HG03103 (cell line): ENCODE measurements at regions not wholly inside any gene's neighbourhood (a gene's known extent, or its start where the extent isn't known, plus 50 kb on each side); places are given as distances from the start of the nearest gene placed in this dataset.

Experiments
- ATAC-seq: cut with Tn5 transposase; IDR thresholded peaks from one replicate; pipeline ENCODE4 v1.9.1; 2021; ENCODE audit warnings: low read depth; ENCODE audit not compliant: unreplicated experiment

DNA sequence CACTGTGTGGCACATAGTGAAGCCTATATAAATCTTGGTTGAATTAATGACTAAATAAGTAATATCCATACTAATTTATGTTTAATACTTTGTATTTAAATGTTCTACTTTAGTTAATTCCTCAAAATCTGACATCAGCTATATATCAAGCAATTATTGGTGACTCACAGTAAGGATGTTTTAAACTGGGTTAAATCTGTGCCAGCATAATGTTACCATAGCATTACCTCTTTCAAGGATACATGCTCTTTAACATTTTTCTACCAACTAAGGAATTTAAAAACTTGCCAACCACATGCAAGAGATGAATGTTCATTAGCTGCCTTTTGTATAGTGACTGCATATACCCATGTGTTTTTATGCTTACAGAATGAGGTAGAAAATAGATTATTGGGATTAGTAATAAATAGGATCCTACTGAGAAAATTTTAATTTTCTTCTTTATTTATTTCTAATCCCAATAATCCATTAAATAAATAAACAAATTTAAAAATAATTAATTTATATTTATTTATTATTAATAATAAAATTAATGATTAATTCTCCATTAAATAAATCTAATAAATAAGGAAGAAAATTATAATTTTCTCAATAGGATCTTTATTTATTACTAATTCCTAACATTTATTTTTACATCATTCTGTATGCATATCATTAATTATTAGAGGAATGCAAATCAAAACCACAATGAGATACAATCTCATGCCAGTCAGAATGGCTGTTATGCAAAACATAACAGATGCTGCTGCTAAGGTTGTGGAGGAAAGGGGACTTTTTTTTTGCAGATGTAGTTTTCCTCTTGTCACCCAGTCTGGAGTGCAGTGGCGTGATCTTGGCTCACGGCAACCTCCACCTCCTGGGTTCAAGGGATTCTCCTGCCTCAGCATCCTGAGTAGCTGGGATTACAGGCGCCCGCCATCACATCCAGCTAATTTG, 410.7 kb upstream of the DSEL start:
- ATAC-seq = no peak

DNA sequence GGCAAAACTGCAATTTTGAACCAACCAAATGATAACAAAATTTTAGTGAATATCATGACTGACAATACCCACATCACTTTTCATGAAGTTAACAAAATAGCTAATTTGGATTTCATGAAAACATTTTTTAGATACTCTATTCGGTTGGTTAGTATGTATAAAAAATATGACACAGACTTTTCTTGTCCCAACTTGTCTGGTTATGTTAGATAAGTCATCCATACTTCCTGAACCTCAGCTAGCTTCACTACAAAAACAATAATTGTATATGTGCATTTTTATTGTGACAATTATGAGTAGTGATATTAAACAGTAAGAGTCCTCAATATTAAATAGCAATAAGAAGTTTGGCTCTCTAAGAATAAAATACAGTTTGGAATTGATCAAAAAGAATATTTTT, 408.1 kb upstream of the DSEL start:
- no peak for ATAC-seq

DNA sequence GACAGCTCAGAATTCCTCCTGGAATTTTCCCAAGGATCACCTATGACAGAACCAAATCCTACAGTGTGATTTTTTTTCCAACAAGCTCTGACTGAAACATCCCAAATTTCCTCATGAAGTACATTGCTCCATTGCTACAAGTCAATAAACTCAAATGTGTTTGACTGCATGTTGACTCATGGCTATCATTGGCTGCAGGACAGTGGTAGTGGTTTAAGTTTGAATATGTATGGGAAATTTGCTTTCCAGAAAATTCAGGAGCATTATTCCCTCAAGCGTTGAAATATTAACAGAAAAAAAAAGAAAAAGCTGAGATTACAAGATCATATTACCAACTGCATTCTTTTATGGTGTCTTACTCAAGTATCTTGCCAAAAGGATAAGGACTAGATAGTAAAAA, 402.8 kb upstream of the DSEL start:
- no peak for ATAC-seq

DNA sequence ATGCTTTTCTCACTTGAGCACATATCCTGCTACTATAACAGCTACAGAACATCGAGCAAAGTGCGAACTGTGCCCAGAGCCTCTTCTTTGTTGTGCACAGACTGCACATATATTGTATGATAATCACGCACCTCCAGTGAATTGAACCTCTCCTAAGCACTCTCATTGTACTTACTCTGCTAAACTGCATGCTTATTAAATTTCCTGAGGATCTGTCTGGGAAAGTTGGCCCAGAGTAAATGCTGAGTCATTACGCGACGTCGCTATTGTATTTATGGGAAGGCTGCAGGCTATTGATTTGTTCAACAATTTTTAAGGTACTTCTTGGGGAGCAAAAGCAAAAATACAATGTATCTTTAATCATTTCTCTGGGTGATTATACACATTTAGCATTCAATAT, 399.6 kb upstream of the DSEL start:
- no peak for ATAC-seq

DNA sequence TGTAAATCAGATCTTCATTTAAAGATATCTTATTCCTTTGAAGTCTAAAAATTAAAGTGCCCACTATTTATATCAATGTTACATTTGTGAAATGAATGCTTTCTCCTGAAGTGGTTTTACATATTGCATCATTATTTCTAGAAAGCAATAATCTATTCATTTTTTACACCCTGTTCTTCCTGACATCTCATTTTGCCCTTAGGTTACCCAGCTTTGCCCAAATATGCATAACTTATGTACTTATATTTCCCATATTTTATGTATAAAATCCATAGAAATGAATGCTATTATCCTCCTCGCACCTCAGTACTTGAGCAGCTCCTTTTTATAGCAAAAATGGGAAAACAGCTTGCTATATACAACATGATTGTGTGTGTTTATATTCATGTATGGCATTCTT, 396.5 kb upstream of the DSEL start:
- no peak for ATAC-seq

DNA sequence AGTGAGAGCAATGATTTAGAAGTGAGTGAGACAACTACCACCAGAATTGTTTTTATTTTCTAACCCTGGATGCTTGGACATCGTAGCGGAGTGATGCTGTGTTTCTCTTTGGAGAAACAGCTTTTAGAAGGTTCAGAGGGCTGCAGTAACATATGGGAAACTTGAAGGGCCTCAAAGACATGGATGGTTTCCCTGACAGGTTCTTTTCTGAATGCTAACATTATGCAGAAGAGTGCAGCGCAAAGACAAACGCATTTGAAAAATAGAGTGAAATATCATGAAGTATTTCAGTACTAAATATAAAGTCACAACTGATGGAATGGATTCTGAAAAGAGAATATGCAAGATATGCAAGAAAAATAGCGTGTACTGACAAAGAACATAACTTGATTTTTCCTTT, 385.1 kb upstream of the DSEL start:
- ATAC-seq = no peak

DNA sequence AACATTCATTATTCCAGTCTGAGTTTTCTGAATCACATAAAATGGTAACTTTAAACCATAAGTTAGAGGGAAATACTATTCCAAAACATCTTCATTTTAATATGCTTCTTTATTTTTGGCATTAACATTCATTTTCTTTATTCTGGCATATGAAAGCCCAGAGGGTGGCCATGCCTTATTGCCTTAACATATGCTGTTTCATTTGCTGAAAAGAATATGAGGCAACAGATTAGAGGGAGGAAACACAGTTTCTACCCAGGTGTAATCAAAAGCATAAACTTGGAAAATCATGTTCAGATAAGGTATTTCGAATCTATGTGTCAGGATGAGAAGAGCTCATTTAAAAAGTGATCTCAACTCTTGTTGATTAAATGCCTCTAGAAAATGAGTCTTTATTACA, 379.9 kb upstream of the DSEL start:
- no peak for ATAC-seq

DNA sequence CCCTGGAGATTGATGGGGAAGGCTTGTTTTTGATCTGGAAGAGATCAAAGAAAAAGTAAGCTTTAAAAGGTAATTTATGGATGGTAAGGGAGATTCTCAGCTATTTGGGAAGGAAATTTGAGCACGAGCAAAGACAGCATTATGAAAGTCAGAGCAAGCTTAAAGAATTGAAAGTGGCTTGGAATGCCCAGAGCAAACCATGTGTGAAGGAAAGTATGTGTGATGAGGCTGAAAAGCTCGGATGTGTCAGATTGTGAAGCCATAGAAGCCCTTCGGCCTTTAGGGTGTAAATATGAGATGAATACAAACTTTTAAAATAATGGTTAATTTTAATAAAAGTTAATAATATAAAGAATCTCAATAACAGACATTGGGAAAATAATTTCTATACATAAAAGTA, 377.4 kb upstream of the DSEL start:
- ATAC-seq = no peak

DNA sequence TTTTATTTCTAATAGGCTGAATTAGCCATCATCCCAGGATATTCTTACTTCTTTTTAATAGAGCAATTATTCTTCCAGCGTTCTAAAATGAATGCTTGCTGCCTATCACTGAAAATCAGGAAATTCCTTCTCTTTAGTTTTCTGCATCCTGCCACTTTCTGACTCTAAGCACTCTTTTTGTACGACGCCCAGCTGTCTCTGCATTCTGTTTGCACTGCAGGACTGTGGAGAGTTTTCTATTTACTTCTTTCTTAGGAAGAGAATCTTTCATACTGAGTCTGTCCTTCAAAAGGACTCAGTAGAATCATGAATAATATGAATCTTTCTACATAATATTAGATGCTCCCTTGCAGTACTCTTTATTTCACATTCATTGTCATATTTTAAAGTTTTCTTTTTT, 360.4 kb upstream of the DSEL start:
- ATAC-seq = no peak

DNA sequence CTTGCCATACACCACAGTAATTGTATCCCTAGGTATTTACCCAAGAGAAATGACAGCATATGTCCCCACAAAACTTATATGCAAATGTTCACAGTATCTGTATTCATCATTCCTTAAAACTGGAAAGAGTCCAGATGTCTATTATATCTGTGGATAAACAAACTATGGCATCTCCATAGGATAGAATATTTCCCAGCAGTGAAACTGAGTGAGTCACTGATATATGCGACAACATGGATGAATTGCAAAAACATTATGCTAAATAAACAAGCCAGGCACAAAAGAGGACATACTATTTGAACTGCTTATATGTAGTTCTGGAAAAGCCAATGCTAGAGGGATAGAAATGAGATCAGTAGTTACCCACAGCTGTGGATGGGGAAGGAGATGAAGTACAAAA, 359.4 kb upstream of the DSEL start:
- ATAC-seq = no peak

DNA sequence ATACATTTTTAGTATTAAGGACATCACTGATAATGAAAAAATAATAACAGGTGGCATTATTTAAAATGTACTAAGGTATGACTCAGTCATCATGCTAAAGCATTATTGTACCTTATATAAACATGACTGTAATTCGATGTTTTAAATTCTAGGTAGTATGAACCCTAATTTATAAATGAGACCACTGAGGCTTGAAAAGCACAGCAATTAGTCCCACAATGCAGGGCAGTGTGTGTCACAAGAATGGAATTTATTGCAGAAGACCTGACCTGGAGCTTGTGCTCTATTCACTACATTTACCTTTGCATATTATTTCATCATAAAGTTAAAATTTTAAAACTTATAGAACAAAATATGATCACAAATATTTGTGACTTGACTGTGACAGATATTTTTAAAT, 358.5 kb upstream of the DSEL start:
- ATAC-seq = no peak

DNA sequence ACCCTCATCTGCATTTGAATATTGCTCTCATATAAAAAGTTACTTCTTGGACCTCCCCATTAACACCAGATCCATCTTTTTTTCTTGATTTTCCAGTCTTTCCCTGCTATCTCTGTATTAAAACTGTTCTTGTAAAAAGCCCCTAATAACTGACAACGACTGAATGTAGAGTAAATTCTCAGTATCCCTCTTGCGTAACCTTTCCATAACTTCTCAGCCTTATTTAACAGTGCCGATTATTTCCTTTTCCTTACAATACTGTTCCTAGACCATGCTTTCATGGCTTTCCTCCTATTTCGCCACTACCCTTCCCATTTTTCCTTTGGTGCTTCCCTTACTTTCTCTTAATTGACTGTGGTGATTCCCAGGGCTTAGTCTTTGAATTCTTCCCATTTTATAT, 348.9 kb upstream of the DSEL start:
- no peak for ATAC-seq

DNA sequence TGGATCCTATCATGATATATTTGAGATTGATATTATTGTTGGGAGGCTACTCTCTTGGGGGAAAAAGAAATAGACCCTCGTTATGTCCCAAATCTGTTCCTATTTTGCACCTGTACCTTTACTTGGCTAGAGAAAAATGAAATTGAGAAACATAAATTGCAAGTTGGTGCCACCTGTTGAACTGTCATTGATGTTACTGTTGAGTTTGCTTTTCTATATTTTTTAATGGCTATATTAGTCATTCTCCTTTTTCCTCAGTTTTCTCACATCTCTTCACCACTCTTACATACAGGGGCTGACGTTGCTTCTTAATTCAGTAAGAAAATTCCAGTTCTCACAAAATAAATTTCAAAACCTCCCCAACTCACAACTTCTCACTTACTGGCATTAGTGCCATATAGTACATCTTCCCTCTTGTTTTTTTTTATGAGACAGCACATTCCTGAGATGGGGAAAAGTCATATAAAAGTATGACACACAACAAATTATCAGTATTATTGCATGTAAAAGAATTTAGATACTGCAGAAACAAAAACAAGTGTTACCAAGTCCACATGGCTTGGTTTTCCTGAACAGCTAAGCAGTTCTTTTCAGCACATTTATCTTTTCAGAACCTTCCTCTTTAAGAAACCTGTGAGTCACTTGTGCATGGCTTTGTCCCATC, 348.3 kb upstream of the DSEL start:
- no peak for ATAC-seq

DNA sequence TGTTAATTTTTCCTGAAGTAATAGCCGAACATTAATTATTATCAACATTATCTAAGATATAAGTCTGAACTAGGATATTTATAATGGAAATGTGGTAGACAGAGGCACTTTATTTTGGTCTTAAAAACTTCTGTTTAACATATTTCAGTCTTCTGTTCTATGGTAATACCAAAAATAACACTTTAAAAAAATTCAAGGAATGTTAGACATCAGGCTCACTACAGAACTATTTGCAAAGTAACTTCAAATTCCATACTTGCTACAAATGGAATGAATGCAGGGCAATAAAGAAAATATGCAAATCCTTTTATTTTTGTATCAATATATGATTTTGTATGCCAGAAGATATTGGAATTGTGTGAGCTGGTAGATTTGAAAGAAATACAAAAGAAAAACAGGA, 345.5 kb upstream of the DSEL start:
- no peak for ATAC-seq

DNA sequence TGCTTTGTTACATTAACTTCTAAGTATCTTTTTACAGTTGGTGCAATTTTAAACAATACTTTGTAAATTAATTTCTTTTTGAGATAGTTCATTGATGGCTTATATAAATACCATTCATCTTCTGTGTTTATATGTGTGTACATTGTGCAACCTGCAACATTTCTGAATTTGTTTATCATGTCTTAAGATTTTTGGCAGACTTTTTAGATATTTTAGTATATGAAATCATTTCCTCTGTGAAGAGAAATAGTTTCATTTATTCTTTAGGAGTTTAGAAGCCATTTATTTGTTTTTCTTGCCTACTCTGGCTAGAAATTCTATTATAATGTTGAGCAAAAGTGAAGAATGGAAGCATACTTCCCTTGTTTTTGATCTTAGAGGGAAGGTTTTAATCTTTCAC, 337.8 kb upstream of the DSEL start:
- ATAC-seq = no peak

DNA sequence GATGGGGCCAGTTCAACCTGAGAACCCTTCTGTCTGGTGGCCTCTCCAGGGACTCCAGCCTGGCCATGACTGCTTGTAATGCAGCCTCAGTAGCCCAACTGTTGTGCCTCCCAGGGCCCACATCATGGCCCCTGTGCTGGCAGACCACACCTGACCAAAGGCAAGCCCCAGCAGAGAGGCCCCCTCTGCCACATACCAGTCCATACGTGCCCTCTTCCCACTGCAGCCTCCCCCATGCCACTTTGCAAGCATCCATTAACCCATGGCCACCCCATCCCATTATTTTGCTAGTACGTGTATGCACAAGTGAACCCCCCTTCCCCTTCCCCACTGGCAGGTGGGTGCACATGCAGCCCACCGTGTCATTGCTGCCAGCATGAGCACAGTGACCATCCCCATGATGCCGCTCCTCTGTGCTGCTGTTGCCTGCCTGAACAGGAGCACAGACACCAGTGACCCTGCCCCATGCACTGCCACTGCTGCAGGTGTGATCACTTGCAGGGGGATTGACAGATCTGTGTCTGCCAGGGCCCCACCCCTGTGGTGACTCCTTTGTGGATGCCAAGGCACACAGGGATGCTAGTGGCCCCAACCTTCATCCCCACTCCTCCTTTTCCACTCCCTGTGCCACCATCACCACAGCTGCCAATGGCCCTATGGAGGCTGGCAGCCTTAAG, 330.0 kb upstream of the DSEL start:
- ATAC-seq = no peak

DNA sequence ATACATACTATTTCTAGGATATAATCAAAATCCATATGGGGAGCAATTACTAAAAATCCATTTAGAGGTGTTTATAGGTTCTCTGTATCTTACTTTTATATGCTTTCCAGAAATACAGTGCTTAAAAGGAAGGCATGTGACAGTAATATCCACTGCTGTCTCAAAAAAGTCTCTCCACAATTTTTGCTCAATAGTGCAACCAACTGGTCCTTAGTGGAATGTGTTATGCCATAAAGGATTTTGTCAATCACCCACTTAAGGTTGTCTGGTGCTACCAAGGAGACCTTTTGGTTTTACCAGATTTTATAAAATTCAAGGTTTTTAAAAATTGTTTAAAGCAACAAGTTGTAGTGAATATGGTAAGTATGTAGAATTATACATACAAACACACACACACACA, 328.5 kb upstream of the DSEL start:
- no peak for ATAC-seq

DNA sequence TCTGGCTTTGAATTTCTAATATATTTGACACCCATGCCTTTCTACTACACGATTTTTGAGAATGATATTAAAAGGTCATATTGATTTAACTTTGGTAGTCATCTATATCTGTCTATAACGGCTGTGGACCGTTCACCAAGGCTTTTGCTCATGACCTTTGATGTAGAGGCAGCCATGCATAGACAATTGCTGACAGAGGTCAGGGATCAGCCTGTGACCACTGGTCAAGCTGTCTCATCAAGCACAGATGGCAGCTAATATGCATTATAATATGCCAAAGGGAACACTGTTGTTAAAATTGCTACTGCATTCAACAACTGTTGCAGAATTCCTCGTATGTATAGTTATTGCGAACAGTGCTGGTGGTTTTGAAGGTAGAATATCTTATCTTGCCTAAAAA, 323.9 kb upstream of the DSEL start:
- no peak for ATAC-seq

DNA sequence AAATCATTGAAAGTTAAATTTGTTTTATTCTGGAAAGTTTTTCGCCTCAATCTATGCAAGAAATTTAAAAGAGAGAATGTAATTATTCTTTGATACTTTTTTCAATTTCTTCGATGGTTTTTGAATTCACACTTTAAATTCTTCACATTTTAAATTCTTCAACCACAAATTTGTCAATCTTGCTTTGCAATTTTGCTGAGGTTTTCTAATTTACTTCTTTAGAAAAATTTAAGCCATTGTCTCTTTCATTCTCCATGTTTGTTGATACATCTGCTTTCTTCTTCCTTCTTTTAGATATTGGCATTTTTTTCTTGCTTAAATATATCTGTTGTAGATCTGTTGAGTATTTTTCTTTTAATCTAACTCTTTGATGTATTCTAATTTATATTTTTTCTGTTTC, 301.9 kb upstream of the DSEL start:
- ATAC-seq = no peak

DNA sequence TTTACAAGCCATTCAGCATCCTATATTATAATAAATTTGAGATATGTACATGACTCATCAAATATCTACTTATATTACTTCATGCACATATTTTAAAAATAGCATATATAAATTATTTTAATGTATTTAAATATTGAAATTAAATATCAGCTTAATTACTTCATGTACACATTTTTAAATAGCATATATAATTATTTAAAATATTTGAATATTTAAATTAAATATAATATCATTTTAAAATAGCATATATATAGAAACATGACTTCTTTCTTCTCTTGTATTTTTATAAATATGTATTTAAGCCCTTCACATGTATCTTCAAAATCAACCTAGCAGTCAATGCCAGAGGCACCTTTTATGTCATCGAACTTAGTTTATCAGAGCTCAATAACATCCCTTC, 298.8 kb upstream of the DSEL start:
- ATAC-seq = no peak

DNA sequence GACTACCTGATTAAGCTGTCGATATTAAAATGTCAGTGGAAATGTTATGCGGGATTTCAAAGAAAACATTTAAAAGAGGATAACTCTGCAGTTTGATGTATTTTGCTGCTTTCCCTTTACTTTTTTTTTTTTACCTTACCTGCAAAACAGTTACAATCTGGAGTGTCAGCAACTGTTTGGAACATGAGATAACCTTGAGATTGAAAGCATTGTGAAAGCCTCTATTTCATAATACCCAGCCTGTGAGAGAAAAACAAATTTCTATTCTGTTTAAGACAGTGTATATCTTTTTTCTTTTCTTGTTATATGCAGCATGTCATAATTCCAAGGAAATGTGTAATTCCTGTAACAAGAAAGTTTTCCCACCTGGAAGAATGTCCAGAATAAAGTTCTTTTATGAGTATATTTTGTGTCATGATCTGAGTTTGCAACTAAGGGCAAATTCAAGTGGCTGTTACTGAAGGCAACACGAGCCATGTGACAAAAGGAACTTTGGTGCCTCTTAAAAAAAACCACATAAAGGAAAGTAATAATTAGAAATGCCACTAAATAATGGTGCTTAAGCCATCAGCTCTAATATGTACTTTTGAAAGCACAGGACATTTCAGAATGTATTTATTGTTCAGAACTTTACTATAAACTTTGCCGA, 297.0 kb upstream of the DSEL start:
- no peak for ATAC-seq
